Progenitor cell of endocrine pancreas (in vitro differentiated cells): ENCODE measurements at regions not wholly inside any gene's neighbourhood (a gene's known extent, or its start where the extent isn't known, plus 50 kb on each side); places are given as distances from the start of the nearest gene placed in this dataset.

ENCODE experiments used
- DNase-seq: peaks from one replicate; pipeline ENCODE4 v3.0.0; 2021; ENCODE audit warnings: low spot score; ENCODE audit not compliant: unreplicated experiment
- H3K27ac Mint-ChIP-seq: 2 replicates; pipeline ENCODE4 v1.8.0; 2021; ENCODE audit warnings: mild to moderate bottlenecking, moderate library complexity, mixed read lengths
- H3K27me3 Mint-ChIP-seq: 2 replicates; pipeline ENCODE4 v1.8.0; 2021; ENCODE audit warnings: mixed read lengths
- H3K36me3 Mint-ChIP-seq: 2 replicates; pipeline ENCODE4 v1.8.0; 2022; ENCODE audit warnings: mixed read lengths; ENCODE audit not compliant: insufficient read depth
- H3K4me1 Mint-ChIP-seq: 2 replicates; pipeline ENCODE4 v1.8.0; 2021; ENCODE audit warnings: low read depth, mixed read lengths
- H3K4me3 Mint-ChIP-seq: 2 replicates; pipeline ENCODE4 v1.8.0; 2021; ENCODE audit warnings: low read depth, mild to moderate bottlenecking, moderate library complexity, mixed read lengths
- H3K9me3 Mint-ChIP-seq: 2 replicates; pipeline ENCODE4 v1.8.0; 2021; ENCODE audit warnings: low read depth, mixed read lengths
- TF ChIP-seq, protein P1 (sequence below): fragments of 200-600 bp; sonication (generic); IDR thresholded peaks from one replicate; pipeline ENCODE4 v1.5.0; 2021; ENCODE audit warnings: antibody characterized with exemption, mild to moderate bottlenecking; ENCODE audit not compliant: unreplicated experiment

DNA sequence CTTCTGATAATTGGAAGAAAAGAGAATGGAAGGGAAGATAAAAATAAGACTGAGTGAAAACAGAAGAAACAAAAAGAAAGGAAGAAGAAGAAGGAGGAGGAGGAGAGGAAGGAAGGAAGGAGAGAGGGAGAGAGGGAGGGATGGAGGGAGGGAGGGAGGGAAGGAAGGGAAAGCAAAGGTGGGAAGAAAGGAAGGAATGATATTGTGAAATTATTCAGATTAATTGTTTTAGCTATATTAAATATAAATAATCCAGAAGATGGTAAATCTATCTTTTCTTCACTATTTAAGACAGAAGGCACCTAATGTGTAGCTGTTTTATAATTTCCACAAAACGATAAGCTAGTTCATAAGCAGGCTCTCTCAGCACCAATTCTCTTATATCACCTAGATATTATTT, 191.3 kb upstream of the LRRC7 start:
- DNase-seq: no peak
- Mint-ChIP-seq H3K27me3 (no peaks in the 10 kb centered on the region), H3K4me1 (peaks cover 3% of the 10 kb centered on the region)

GRCh38 chr1:69377507-69377906, 190.2 kb upstream of the LRRC7 start:
- Mint-ChIP-seq H3K27me3 (no peaks in the 10 kb centered on the region), H3K9me3 (no peaks in the 10 kb centered on the region), H3K27ac (no peak overlapping the region), H3K4me1 (peaks cover 2% of the 10 kb centered on the region), H3K4me3 (no peak overlapping the region), H3K36me3 (no peaks in the 10 kb centered on the region)
- DNase-seq: no peak
- TF ChIP-seq, protein P1, sequence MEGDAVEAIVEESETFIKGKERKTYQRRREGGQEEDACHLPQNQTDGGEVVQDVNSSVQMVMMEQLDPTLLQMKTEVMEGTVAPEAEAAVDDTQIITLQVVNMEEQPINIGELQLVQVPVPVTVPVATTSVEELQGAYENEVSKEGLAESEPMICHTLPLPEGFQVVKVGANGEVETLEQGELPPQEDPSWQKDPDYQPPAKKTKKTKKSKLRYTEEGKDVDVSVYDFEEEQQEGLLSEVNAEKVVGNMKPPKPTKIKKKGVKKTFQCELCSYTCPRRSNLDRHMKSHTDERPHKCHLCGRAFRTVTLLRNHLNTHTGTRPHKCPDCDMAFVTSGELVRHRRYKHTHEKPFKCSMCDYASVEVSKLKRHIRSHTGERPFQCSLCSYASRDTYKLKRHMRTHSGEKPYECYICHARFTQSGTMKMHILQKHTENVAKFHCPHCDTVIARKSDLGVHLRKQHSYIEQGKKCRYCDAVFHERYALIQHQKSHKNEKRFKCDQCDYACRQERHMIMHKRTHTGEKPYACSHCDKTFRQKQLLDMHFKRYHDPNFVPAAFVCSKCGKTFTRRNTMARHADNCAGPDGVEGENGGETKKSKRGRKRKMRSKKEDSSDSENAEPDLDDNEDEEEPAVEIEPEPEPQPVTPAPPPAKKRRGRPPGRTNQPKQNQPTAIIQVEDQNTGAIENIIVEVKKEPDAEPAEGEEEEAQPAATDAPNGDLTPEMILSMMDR: no peak

More for the DNA sequence above, 191.3 kb upstream of the LRRC7 start:
- Mint-ChIP-seq H3K4me3 (no peak overlapping the region), H3K36me3 (no peaks in the 10 kb centered on the region), H3K27ac (no peak overlapping the region), H3K9me3 (no peaks in the 10 kb centered on the region)
- TF ChIP-seq, protein P1: no peak

- Mint-ChIP-seq H3K27me3 (no peaks in the 10 kb centered on the region), H3K4me3 (no peak overlapping the region), H3K27ac (no peak overlapping the region), H3K4me1 (no peaks in the 10 kb centered on the region), H3K9me3 (peaks cover 16% of the 10 kb centered on the region), H3K36me3 (peaks cover 1% of the 10 kb centered on the region)
- TF ChIP-seq, protein P1: no peak
- DNase-seq: no peak
These were observed 179.7 kb upstream of the LRRC7 start for GRCh38 chr1:69388044-69388443.

DNA sequence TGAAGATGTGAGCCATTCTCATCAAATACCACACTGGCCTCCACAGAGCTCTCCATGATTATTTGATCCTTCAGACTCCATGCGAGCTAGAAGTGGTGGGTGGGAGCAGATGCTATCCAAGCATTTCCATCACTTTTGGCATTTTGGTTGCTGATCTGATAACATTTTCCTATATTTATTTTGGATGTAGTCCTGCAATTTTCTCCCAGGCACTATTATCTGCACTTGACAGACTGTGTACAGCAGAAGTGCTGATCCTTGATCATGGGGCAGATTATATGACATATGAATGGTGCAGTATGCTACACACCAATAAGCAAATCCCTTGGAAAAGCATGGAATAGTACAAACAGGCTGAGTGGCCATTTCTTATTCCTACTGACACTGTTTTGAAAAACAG, 167.6 kb upstream of the LRRC7 start:
- Mint-ChIP-seq H3K4me3 (no peak overlapping the region), H3K4me1 (no peaks in the 10 kb centered on the region), H3K27ac (no peak overlapping the region), H3K36me3 (no peaks in the 10 kb centered on the region), H3K27me3 (no peaks in the 10 kb centered on the region), H3K9me3 (peaks cover 2% of the 10 kb centered on the region)
- TF ChIP-seq, protein P1: no peak
- no peak for DNase-seq

DNA sequence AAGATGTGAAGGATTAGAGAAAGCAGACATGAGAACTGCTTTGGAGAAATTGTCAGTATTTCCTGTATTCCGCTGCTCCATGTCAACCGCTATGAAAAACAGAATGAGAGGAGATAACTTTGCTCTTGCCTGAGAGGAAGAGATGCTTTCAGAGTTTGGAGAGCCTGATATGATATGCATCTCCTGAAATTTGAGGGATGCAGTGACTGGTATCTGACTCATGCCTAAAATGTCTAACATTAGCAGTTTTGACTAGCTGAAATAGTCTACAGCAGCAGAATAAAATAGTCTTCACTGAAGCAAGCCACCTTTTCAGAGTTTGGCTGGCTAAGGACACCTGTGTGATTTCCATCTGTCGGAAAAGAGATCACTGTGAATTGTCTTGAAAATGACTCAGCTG, 165.8 kb upstream of the LRRC7 start:
- no peak overlapping the region for H3K4me3 Mint-ChIP-seq
- H3K4me1 Mint-ChIP-seq: no peaks in the 10 kb centered on the region
- no peak for DNase-seq
- H3K27me3 Mint-ChIP-seq: no peaks in the 10 kb centered on the region
- H3K27ac Mint-ChIP-seq: no peak overlapping the region
- H3K36me3 Mint-ChIP-seq: no peaks in the 10 kb centered on the region
- H3K9me3 Mint-ChIP-seq: peaks cover 2% of the 10 kb centered on the region
- TF ChIP-seq, protein P1: no peak
